ENCODE measurements at regions not wholly inside any gene's neighbourhood (a gene's known extent, or its start where the extent isn't known, plus 50 kb on each side); places are given as distances from the start of the nearest gene placed in this dataset.

- Histone ChIP-seq H3K79me2 (ENCODE audit: control insufficient read depth, insufficient read depth, low read length) (no peaks in the 10 kb centered on the region), H2AFZ (ENCODE audit: low read depth, low read length) (no peak overlapping the region), H3K27ac (ENCODE audit: insufficient read depth, low read depth, low read length) (no peak overlapping the region), H4K20me1 (replicated peaks; ENCODE audit: control insufficient read depth, extremely low read depth, insufficient read depth, low read length) (no peaks in the 10 kb centered on the region), H3K27me3 (ENCODE audit: control insufficient read depth in 2 of 2, insufficient read depth in 2 of 2, low read length in 2 of 2) (no peaks in the 10 kb centered on the region), H3K9ac (replicated peaks; ENCODE audit: extremely low read depth, insufficient read depth, low read length) (no peak overlapping the region), H3K4me3 (replicated peaks in 1 of 3; ENCODE audit: insufficient read depth in 1 of 3, low read depth in 1 of 3, low read length in 3 of 3) (no peak overlapping the region), H3K4me1 (ENCODE audit: control insufficient read depth, extremely low read depth, insufficient read depth, low read length) (no peaks in the 10 kb centered on the region), H3K4me2 (ENCODE audit: insufficient read depth, low read length) (no peak overlapping the region), H3K36me3 (ENCODE audit: control insufficient read depth in 2 of 2, extremely low read depth in 1 of 2, insufficient read depth in 2 of 2, low read length in 2 of 2) (no peaks in the 10 kb centered on the region), H3K9me1 (replicated peaks; ENCODE audit: control insufficient read depth, extremely low read depth, insufficient read depth, low read length) (no peaks in the 10 kb centered on the region), H3K9me3 (replicated peaks; ENCODE audit: control insufficient read depth, insufficient read depth, low read length) (no peaks in the 10 kb centered on the region)
- TF ChIP-seq EZH2 (IDR thresholded peaks at IDR 0.05; ENCODE audit: borderline replicate concordance, low read depth, low read length, severe bottlenecking) = no peak
- no peak for TF ChIP-seq JUN (IDR thresholded peaks at IDR 0.05; ENCODE audit: borderline replicate concordance, insufficient read depth, insufficient read length, low read depth)
- no peak for TF ChIP-seq POLR2AphosphoS5 (IDR thresholded peaks at IDR 0.05; ENCODE audit: insufficient read depth, low read depth, low read length)
- TF ChIP-seq FOS (IDR thresholded peaks at IDR 0.05; ENCODE audit: borderline replicate concordance, insufficient read depth, low read length) = no peak
- ChIA-PET CTCF (no interaction called here), POLR2A (no interaction called here)
- intact Hi-C loops (cut with micrococcal nuclease) = no loop called here
- dilution Hi-C loops (cut with MboI; ENCODE audit: extremely low pct_ligation_motif_present, low sequenced_read_pairs) = no loop called here
- FAIRE-seq (no peak), DNase-seq (ENCODE audit: low read depth, low spot score) (no peak)
- BruUV-seq (replicated peaks) = no TSS peak
Observed at GRCh38 chr2:10186868-10187535, 64.5 kb downstream of the RRM2 start.

DNA sequence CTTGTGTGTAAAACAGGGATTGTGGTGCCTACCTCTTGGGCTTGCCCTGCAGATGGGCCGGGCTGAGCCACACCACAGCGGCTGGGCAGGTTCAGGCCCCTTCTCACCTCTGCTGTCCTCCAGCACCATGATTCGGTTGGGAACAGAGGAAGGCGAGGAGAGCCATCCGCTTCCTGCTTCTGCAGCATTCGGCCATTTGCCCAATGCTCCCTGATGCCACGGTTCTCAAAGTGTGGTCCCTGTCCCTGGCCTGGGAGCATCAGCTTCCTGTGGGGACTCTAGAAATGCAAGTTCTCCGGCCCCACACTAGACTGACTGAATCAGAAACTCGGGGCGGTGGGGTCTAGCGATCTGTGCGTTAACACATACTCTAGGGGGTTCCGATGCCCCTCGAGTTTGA lies 65.1 kb downstream of the RRM2 start:
- no peak for FAIRE-seq
- intact Hi-C loops (cut with micrococcal nuclease) = loop anchor here (1.0 kb wide), 2 partner anchors 63 to 222 kb away; no protein-coding TSS in a partner anchor
- no peaks in the 10 kb centered on the region for H3K79me2 ChIP-seq (ENCODE audit: control insufficient read depth, insufficient read depth, low read length)
- H3K9ac ChIP-seq (replicated peaks; ENCODE audit: extremely low read depth, insufficient read depth, low read length) = no peak overlapping the region
- no peak overlapping the region for H3K27ac ChIP-seq (ENCODE audit: insufficient read depth, low read depth, low read length)
- BruUV-seq (replicated peaks) = no TSS peak
- dilution Hi-C loops (cut with MboI; ENCODE audit: extremely low pct_ligation_motif_present, low sequenced_read_pairs) = no loop called here
- H3K4me2 ChIP-seq (ENCODE audit: insufficient read depth, low read length) = no peak overlapping the region
- no peaks in the 10 kb centered on the region for H3K9me1 ChIP-seq (replicated peaks; ENCODE audit: control insufficient read depth, extremely low read depth, insufficient read depth, low read length)
- no peak overlapping the region for H2AFZ ChIP-seq (ENCODE audit: low read depth, low read length)
- TF ChIP-seq FOS (IDR thresholded peaks at IDR 0.05; ENCODE audit: borderline replicate concordance, insufficient read depth, low read length) = no peak
- TF ChIP-seq, protein P1, sequence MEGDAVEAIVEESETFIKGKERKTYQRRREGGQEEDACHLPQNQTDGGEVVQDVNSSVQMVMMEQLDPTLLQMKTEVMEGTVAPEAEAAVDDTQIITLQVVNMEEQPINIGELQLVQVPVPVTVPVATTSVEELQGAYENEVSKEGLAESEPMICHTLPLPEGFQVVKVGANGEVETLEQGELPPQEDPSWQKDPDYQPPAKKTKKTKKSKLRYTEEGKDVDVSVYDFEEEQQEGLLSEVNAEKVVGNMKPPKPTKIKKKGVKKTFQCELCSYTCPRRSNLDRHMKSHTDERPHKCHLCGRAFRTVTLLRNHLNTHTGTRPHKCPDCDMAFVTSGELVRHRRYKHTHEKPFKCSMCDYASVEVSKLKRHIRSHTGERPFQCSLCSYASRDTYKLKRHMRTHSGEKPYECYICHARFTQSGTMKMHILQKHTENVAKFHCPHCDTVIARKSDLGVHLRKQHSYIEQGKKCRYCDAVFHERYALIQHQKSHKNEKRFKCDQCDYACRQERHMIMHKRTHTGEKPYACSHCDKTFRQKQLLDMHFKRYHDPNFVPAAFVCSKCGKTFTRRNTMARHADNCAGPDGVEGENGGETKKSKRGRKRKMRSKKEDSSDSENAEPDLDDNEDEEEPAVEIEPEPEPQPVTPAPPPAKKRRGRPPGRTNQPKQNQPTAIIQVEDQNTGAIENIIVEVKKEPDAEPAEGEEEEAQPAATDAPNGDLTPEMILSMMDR (IDR thresholded peaks at IDR 0.05; ENCODE audit: extremely low read depth in 1 of 2, insufficient read depth in 1 of 2, low read depth in 1 of 2, low read length in 2 of 2) = no peak
- no peak for TF ChIP-seq JUN (IDR thresholded peaks at IDR 0.05; ENCODE audit: borderline replicate concordance, insufficient read depth, insufficient read length, low read depth)
- TF ChIP-seq, protein P2, sequence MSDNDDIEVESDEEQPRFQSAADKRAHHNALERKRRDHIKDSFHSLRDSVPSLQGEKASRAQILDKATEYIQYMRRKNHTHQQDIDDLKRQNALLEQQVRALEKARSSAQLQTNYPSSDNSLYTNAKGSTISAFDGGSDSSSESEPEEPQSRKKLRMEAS (IDR thresholded peaks at IDR 0.05; ENCODE audit: insufficient read depth, insufficient read length) = no peak
- no peaks in the 10 kb centered on the region for H4K20me1 ChIP-seq (replicated peaks; ENCODE audit: control insufficient read depth, extremely low read depth, insufficient read depth, low read length)
- H3K36me3 ChIP-seq (ENCODE audit: control insufficient read depth in 2 of 2, extremely low read depth in 1 of 2, insufficient read depth in 2 of 2, low read length in 2 of 2) = no peaks in the 10 kb centered on the region
- POLR2A ChIA-PET = no interaction called here
- DNase-seq (ENCODE audit: low read depth, low spot score) = no peak
- H3K4me3 ChIP-seq (replicated peaks in 1 of 3; ENCODE audit: insufficient read depth in 1 of 3, low read depth in 1 of 3, low read length in 3 of 3) = no peak overlapping the region
- CTCF ChIA-PET = interaction anchor here (1.6 to 2.1 kb wide), 2 partner anchors 246 to 248 kb away, joined by 3 to 13 read pairs; no protein-coding TSS in a partner anchor
- no peaks in the 10 kb centered on the region for H3K9me3 ChIP-seq (replicated peaks; ENCODE audit: control insufficient read depth, insufficient read depth, low read length)
- H3K4me1 ChIP-seq (ENCODE audit: control insufficient read depth, extremely low read depth, insufficient read depth, low read length) = no peaks in the 10 kb centered on the region
- H3K27me3 ChIP-seq (ENCODE audit: control insufficient read depth in 2 of 2, insufficient read depth in 2 of 2, low read length in 2 of 2) = no peaks in the 10 kb centered on the region

Data from endothelial cell of umbilical vein (primary cell).